Adrenal gland (tissue), 5 donors: ENCODE measurements at regions not wholly inside any gene's neighbourhood (a gene's known extent, or its start where the extent isn't known, plus 50 kb on each side); places are given as distances from the start of the nearest gene placed in this dataset.
"Not testable (repeated sequence)": the region's sequence is repeated elsewhere in the genome, so short reads cannot be mapped to it uniquely, and the experiment has no call there.

Source experiments
- POLR2A ChIP-seq, 2 donors: fragments of 450-650 bp; IDR thresholded peaks; one replicate each; pipeline ENCODE4 v1.6.1; 2017; ENCODE audit warnings: antibody characterized with exemption in 2 of 2, mild to moderate bottlenecking in 2 of 2, moderate library complexity in 1 of 2
- TF ChIP-seq, protein P1 (sequence below), 6 experiments: fragments of 450-650 bp in 4 of 6; fragments of 200-600 bp in 2 of 6; sonication (generic) in 1 of 6; IDR thresholded peaks; 1 replicate in 5 of 6; 2 replicates in 1 of 6; pipeline versions ENCODE4 v1.5.1 to v1.8.0; 2016 to 2021; ENCODE audit warnings: antibody characterized with exemption in 6 of 6, mild to moderate bottlenecking in 2 of 6, moderate library complexity in 1 of 6
- donor health status: DM: no; HTN: no; CAD: no.

DNA sequence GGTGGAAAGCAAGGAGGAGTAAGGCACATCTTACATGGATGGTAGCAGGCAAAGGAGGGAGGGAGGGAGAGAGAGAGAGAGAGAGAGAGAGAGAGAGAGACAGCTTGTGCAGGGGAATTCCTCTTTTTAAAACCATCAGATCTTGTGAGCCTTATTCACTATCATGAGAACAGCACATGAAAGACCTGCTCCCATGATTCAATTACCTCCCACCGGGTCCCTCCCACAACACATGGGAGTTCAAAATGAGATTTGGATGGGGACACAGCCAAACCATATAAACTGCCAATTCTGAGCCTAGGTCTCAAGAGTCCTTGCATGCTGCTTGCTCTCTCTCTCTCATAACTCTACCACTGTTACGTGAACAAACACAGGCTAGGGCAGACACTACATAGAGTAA lies 120.8 kb upstream of the SLC6A11 start:
- TF ChIP-seq, protein P1, sequence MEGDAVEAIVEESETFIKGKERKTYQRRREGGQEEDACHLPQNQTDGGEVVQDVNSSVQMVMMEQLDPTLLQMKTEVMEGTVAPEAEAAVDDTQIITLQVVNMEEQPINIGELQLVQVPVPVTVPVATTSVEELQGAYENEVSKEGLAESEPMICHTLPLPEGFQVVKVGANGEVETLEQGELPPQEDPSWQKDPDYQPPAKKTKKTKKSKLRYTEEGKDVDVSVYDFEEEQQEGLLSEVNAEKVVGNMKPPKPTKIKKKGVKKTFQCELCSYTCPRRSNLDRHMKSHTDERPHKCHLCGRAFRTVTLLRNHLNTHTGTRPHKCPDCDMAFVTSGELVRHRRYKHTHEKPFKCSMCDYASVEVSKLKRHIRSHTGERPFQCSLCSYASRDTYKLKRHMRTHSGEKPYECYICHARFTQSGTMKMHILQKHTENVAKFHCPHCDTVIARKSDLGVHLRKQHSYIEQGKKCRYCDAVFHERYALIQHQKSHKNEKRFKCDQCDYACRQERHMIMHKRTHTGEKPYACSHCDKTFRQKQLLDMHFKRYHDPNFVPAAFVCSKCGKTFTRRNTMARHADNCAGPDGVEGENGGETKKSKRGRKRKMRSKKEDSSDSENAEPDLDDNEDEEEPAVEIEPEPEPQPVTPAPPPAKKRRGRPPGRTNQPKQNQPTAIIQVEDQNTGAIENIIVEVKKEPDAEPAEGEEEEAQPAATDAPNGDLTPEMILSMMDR (IDR thresholded peaks at IDR 0.05) = not testable (repeated sequence)
- TF ChIP-seq POLR2A (IDR thresholded peaks at IDR 0.05) = not testable (repeated sequence)
